Activated CD4-positive, CD25-positive, alpha-beta regulatory T cell treated with anti-CD3 and anti-CD28 coated beads, Interleukin-2, amount 50 U/mL, for 24 hours (primary cell): ENCODE measurements at regions not wholly inside any gene's neighbourhood (a gene's known extent, or its start where the extent isn't known, plus 50 kb on each side); places are given as distances from the start of the nearest gene placed in this dataset.

Experiments used
- ATAC-seq, 2 donors: fragments of 150-1000 bp; cut with Tn5 transposase; one replicate each; pipeline ENCODE4 v1.10.0; 2021; ENCODE audit warnings: mild to moderate bottlenecking in 1 of 2, moderate library complexity in 1 of 2

- no peak for ATAC-seq
These were observed 150.4 kb upstream of the GAREM1 start for GRCh38 chr18:32621034-32621433.

GRCh38 chr18:32618546-32618945, 147.9 kb upstream of the GAREM1 start:
- ATAC-seq = no peak

DNA sequence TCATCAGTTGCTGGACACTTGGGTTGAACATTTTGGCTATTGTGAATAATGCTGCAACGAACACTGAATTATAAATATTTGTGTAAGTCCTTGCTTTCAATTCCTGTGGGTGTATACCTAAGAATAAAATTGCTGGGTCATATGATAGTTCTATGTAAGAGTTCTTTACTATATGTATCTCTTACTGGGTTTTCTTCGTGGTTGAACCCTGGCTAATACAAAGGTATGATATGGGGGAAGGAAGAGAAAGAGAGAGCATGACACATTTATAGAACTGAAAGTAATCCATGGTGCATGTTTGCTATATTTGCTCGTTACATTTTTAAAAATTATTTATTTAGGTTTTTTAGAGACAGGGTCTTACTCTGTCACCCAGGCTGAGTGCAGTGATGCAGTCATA, 143.1 kb upstream of the GAREM1 start:
- no peak for ATAC-seq

DNA sequence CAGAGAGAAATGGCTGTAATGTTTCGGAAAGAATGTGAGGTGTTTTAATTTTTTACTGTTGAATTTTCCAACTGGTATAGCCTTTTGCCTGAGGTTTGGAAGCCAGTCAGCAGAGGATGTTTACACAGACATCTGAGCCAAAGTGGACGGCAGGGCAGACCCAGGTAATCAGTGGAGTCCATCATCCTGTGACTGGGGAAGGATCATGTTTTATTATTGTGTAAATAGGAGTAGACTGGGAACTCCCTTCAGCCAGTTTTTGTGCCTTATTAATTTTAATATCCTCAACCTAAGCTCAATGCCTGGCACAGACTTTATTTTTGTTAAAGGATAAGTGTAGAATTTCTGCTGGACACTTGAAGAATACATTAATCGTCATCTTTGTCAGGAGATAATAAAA, 142.0 kb upstream of the GAREM1 start:
- ATAC-seq = no peak

- ATAC-seq = no peak
These were observed 139.5 kb upstream of the GAREM1 start for GRCh38 chr18:32610176-32610575.

GRCh38 chr18:32607816-32608215, 137.1 kb upstream of the GAREM1 start:
- ATAC-seq = no peak

DNA sequence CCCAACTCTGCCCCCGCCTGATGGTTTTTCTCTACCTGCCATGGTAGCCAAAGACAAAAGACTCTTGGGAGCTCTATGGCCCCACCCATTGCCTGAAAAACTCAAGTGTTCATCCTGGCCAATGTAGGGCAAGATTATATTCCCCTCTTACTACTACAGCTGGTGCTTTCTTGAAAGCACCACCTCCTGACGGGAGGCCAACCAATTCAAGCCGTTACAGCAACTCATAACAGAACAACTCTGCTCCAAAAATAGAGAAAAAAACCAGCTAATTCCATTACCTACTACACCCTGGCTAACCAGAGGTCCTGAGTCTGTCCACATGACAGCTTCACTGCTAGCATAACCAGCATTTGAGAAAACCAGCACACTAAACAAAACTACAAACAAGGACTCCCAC, 127.5 kb upstream of the GAREM1 start:
- no peak for ATAC-seq

DNA sequence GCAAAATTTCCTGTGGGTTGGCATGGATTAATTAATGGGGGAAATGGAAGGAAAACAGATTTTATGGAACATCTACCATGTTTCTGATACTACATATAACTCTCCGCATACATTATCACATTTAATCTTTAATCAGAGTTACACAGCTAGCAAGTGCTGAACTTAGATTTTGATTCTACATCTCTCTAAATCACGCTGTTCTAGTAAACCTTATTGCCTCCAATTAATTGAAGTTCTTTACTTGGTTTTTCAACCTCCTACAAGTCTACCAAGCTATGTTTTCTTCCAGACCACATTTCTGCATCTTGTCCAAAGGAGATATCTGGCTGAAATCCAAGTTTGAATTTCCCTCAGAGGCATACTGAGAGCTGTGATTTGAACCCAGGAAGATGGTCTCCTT, 125.8 kb upstream of the GAREM1 start:
- ATAC-seq = no peak

- no peak for ATAC-seq
These were observed 125.2 kb upstream of the GAREM1 start for GRCh38 chr18:32595832-32596231.

DNA sequence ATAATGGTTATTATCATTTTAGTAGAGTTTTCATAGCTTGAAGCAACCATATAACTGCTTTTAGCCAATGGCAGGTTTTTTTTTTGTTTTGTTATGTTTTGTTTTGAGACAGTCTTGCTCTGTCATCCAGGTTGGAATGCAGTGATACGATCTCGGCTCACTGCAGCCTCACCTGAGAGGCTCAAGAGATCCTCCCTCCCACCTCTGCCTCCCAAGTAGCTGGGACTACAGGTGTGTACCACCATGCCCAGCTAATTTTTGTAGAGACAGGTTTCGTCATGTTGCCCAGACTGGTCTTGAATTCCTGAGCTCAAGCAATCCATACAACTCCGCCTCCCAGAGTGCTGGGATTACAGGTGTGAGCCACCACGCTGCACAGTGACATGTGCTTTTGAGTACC, 117.5 kb upstream of the GAREM1 start:
- no peak for ATAC-seq

- ATAC-seq = no peak
These were observed 112.7 kb upstream of the GAREM1 start for GRCh38 chr18:32583431-32583830.

- ATAC-seq = no peak
These were observed 111.8 kb upstream of the GAREM1 start for GRCh38 chr18:32582455-32582854.

GRCh38 chr18:32577561-32577960, 106.9 kb upstream of the GAREM1 start:
- ATAC-seq = no peak

GRCh38 chr18:32576296-32576916, 105.7 kb upstream of the GAREM1 start:
- no peak for ATAC-seq

GRCh38 chr18:32566960-32567359, 96.3 kb upstream of the GAREM1 start:
- no peak for ATAC-seq

DNA sequence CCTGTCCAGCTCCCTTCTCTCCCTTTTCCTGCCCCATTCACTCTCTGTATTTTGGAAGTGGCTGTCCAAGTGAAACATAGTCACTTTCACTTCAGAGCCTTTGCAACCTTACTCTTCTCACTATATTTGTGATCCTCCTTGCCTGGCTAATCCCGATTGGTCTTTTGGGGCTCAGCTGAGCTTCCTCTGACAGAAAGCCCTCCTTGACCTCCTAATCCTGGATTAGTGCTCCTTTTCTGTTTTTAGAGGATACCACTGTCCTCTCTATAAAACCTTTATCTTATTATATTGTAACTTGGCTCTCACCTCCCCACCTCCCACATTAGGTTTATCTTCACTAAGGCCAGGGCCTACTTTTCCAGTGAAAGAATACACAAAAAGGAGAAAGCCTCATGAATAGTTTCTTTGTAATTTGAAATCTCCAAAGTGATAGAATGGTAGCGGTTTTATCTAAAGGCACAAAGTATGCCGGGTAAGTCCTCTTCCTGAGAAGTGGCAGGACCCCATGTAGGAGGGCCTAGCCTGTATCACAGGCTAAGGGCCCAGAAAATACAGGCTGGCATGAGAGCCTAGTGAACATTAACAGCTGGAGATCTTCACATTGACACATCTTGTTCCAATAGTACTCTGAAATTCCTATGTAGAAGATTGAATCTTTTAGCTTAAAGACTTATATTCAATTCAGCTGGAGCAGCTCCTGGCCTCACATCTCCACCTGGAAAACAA, 83.1 kb upstream of the GAREM1 start:
- ATAC-seq = no peak

GRCh38 chr18:32553174-32553573, 82.5 kb upstream of the GAREM1 start:
- ATAC-seq = no peak

DNA sequence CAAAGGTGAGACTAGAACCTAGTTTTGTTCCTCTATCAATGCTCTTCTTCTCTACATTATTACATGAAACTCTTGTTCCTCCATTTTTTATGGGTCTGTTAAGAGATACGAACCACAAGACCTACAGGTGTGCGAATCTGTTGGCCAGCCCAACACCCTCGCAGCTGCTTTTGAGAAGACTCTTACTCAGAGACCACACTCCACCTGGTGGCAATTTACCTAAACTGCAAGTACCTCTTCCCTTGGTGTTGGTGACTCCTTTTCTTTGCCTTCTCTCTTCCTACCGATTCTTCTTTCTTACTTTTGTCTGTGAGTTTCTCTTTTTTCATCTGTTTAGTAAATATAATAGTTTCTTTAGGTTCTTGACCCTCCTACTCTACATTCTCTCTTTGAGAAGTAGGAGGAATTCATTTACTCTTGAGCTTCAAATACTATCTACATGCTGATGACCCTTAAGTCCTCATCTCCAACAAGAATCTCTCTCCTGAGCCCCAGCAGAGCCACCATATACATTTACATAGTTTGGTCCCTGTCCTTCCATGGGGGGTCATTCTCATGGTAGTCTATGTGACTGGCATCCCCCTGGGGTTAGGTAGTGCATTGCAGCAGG, 81.8 kb upstream of the GAREM1 start:
- peak; percentile 33 to 64 for ATAC-seq

DNA sequence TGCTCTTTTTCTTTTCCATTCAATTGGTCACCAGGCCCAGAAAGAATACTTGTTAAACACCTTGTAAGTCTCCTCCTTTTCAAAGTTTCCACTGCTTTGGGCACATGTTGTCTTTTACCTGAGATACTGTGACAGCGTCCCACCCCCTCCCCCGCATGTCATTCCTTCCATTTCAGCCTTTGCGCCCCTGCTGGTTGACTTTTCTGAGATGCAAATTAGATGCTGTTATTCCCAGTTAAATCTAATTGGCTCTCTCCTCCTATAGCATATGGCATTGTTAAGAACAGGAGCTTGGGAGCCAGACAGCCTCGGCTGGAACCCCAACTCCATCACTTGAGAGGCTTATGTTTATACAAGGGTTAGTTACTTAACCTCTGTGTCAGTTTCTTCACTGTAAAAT, 80.3 kb upstream of the GAREM1 start:
- ATAC-seq = no peak

- ATAC-seq = peak; percentile 51 to 53
These were observed 78.8 kb upstream of the GAREM1 start for GRCh38 chr18:32549248-32550110.

DNA sequence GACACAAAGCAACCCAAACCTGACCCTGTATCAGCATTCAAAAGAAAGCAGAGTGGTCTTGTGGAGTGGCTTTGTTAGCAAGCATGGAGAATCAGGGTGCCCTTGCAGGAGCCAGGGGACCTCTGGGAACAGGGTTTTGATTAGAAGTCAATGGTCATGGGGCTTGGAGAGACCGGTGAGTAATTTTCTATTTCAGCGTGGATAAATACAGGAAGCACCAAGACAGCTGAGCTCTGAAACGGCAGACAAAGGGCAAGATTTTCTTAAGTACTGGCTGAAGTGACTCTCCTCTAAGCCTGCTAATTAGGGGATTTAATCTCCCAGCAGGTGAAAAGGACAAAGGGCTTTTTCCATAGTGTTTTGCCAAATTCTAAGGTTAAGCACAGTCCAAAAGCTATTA, 78.0 kb upstream of the GAREM1 start:
- no peak for ATAC-seq

GRCh38 chr18:32545631-32546030, 74.9 kb upstream of the GAREM1 start:
- no peak for ATAC-seq

DNA sequence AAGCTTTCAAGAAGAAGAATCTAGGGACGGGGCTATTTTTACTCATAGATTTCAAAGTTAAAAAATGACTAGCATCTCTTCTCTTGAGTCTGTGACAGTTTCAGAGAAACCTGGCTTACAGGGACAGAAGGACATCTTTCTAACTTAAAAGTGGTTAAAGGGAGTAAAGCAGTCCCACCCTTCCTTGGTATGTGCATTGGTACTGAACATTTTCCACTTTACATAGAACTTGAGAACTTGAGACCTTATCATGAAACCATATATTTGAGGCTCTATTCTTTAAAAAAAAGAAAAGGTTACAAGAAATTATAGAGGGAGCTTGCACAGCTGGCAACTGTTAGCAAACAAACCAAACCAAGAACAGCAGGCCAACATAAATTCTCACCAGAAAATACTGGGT, 73.4 kb upstream of the GAREM1 start:
- no peak for ATAC-seq
